Mucosa of descending colon (tissue), 3 donors: ENCODE measurements at regions not wholly inside any gene's neighbourhood (a gene's known extent, or its start where the extent isn't known, plus 50 kb on each side); places are given as distances from the start of the nearest gene placed in this dataset.

Source experiments
- ATAC-seq: fragments of 200-7000 bp; cut with Tn5 transposase; one replicate; pipeline ENCODE4 v1.9.1; 2020; ENCODE audit warnings: mild to moderate bottlenecking, moderate library complexity
- DNase-seq, 3 donors: peaks; one replicate each; pipeline ENCODE4 v3.0.0-alpha.2; 2020
- H3K36me3 ChIP-seq: fragments of 200-600 bp; one replicate; pipeline ENCODE4 v1.8.0; 2021; ENCODE audit warnings: low read depth, mild to moderate bottlenecking
- H3K4me1 ChIP-seq: fragments of 200-600 bp; one replicate; pipeline ENCODE4 v1.8.0; 2021; ENCODE audit warnings: low read depth, mild to moderate bottlenecking
- H3K4me3 ChIP-seq: fragments of 200-600 bp; one replicate; pipeline ENCODE4 v1.8.0; 2021; ENCODE audit warnings: mild to moderate bottlenecking
- H3K9me3 ChIP-seq: fragments of 200-600 bp; one replicate; pipeline ENCODE4 v1.8.0; 2021; ENCODE audit warnings: mild to moderate bottlenecking
- intact Hi-C, 2 donors: fragments of 100-400 bp; cut with DNase I in 1 of 2; cut with micrococcal nuclease in 1 of 2; formaldehyde crosslinking; loops; one replicate each; pipeline versions ENCODE4 v1.11.0 to v1.11.1; 2022; cut with DNase I, micrococcal nuclease
- TF ChIP-seq, protein P1 (sequence below): fragments of 200-600 bp; IDR thresholded peaks from one replicate; pipeline ENCODE4 v1.8.0; 2022; ENCODE audit warnings: antibody characterized with exemption, mild to moderate bottlenecking
- donor health status: DM: no; HTN: no; CAD: no; lungs with moderate emphysema.
- donor health status: DM: no; HTN: no; CAD: no.
- donor health status: DM: no; HTN: yes; CAD: no.

GRCh38 chr5:116881921-116882531, 307.4 kb upstream of the SEMA6A start:
- TF ChIP-seq, protein P1, sequence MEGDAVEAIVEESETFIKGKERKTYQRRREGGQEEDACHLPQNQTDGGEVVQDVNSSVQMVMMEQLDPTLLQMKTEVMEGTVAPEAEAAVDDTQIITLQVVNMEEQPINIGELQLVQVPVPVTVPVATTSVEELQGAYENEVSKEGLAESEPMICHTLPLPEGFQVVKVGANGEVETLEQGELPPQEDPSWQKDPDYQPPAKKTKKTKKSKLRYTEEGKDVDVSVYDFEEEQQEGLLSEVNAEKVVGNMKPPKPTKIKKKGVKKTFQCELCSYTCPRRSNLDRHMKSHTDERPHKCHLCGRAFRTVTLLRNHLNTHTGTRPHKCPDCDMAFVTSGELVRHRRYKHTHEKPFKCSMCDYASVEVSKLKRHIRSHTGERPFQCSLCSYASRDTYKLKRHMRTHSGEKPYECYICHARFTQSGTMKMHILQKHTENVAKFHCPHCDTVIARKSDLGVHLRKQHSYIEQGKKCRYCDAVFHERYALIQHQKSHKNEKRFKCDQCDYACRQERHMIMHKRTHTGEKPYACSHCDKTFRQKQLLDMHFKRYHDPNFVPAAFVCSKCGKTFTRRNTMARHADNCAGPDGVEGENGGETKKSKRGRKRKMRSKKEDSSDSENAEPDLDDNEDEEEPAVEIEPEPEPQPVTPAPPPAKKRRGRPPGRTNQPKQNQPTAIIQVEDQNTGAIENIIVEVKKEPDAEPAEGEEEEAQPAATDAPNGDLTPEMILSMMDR: no peak

DNA sequence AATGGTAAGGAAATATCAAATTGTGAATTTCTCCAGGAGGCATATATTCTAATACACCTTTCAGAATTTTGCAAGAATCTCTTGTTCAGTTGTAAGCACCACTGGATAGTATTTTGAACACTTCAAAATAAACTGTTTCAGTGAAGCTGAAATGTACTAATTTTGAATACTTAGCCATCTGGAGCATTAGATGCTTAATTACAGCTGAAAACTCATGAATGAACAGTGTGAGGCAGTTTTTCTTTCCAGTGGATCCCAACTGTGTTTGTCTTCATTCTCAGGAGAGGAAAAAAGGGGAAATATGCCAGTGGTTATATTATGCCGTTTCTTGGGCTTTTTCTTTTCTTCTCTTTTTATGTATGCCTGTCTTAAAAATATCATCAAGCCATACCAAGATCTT, 306.0 kb upstream of the SEMA6A start:
- ATAC-seq (no peak), DNase-seq (no peak)
- H3K4me1 ChIP-seq: no peaks in the 10 kb centered on the region
- no peak overlapping the region for H3K4me3 ChIP-seq
- TF ChIP-seq, protein P1: no peak
- intact Hi-C loops: no loop called here
- no peaks in the 10 kb centered on the region for H3K9me3 ChIP-seq
- no peaks in the 10 kb centered on the region for H3K36me3 ChIP-seq

More at GRCh38 chr5:116881921-116882531, 307.4 kb upstream of the SEMA6A start:
- no peaks in the 10 kb centered on the region for H3K4me1 ChIP-seq
- no peaks in the 10 kb centered on the region for H3K9me3 ChIP-seq
- no peak for ATAC-seq
- H3K4me3 ChIP-seq: no peak overlapping the region
- intact Hi-C loops: no loop called here
- no peaks in the 10 kb centered on the region for H3K36me3 ChIP-seq
- DNase-seq: no peak

GRCh38 chr5:116880150-116880549, 305.5 kb upstream of the SEMA6A start:
- intact Hi-C loops: no loop called here
- Histone ChIP-seq H3K9me3 (no peaks in the 10 kb centered on the region), H3K4me3 (no peak overlapping the region), H3K4me1 (no peaks in the 10 kb centered on the region), H3K36me3 (no peaks in the 10 kb centered on the region)
- TF ChIP-seq, protein P1: no peak
- DNase-seq (no peak), ATAC-seq (no peak)

- DNase-seq: no peak
- ATAC-seq: no peak
- intact Hi-C loops: no loop called here
- TF ChIP-seq, protein P1: no peak
- no peaks in the 10 kb centered on the region for H3K36me3 ChIP-seq
- H3K4me3 ChIP-seq: no peak overlapping the region
- no peaks in the 10 kb centered on the region for H3K9me3 ChIP-seq
- no peaks in the 10 kb centered on the region for H3K4me1 ChIP-seq
These were observed 301.7 kb upstream of the SEMA6A start for GRCh38 chr5:116876240-116876840.

DNA sequence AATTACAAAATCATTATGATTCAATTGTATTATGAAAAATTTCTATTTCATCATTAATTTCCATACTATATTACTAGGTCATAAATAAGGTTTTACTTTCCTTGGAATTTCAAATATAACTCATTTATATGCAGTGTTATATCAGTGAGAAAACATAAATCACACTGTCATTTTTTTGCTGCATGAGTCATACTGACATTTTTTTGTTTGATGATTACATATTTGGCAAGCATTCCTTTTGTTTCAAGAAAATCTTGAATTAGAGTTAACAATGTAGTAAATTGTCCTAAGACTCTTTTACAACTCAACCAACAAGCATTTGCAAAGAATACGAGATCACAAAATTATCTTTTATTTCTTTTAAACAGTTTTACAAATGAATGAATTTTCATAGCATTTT, 298.4 kb upstream of the SEMA6A start:
- Histone ChIP-seq H3K9me3 (no peaks in the 10 kb centered on the region), H3K4me1 (no peaks in the 10 kb centered on the region), H3K36me3 (no peaks in the 10 kb centered on the region), H3K4me3 (no peak overlapping the region)
- no peak for ATAC-seq
- DNase-seq: no peak
- TF ChIP-seq, protein P1: no peak
- intact Hi-C loops: no loop called here
